ENCODE measurements at regions not wholly inside any gene's neighbourhood (a gene's known extent, or its start where the extent isn't known, plus 50 kb on each side); places are given as distances from the start of the nearest gene placed in this dataset.

DNA sequence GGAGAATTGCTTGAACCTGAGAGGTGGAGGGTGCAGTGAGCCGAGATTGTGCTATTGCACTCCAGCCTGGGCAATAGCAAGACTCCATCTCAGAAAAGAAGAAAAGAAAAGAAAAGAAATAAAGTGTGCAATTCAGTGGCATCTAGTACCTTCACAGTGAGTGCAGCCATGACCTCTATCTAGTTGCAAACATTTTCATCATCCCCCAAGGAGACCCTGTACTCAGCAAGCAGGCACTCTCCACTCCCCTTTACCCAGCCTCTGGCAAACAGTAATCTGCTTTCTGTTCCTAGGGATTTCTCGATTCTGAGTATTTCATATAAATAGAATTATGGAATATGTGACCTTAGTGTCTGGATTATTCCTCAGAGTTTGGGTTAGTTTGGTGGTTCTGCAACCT, 130.4 kb upstream of the ARL4C start:
- TF ChIP-seq, protein P1, sequence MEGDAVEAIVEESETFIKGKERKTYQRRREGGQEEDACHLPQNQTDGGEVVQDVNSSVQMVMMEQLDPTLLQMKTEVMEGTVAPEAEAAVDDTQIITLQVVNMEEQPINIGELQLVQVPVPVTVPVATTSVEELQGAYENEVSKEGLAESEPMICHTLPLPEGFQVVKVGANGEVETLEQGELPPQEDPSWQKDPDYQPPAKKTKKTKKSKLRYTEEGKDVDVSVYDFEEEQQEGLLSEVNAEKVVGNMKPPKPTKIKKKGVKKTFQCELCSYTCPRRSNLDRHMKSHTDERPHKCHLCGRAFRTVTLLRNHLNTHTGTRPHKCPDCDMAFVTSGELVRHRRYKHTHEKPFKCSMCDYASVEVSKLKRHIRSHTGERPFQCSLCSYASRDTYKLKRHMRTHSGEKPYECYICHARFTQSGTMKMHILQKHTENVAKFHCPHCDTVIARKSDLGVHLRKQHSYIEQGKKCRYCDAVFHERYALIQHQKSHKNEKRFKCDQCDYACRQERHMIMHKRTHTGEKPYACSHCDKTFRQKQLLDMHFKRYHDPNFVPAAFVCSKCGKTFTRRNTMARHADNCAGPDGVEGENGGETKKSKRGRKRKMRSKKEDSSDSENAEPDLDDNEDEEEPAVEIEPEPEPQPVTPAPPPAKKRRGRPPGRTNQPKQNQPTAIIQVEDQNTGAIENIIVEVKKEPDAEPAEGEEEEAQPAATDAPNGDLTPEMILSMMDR (IDR thresholded peaks at IDR 0.05; ENCODE audit: insufficient read depth, low read length, poor library complexity, severe bottlenecking): no peak
- DNase-seq (ENCODE audit: low read depth): no peak
- H3K36me3 ChIP-seq (ENCODE audit: control insufficient read depth, insufficient read depth, low read length): no peaks in the 10 kb centered on the region

DNA sequence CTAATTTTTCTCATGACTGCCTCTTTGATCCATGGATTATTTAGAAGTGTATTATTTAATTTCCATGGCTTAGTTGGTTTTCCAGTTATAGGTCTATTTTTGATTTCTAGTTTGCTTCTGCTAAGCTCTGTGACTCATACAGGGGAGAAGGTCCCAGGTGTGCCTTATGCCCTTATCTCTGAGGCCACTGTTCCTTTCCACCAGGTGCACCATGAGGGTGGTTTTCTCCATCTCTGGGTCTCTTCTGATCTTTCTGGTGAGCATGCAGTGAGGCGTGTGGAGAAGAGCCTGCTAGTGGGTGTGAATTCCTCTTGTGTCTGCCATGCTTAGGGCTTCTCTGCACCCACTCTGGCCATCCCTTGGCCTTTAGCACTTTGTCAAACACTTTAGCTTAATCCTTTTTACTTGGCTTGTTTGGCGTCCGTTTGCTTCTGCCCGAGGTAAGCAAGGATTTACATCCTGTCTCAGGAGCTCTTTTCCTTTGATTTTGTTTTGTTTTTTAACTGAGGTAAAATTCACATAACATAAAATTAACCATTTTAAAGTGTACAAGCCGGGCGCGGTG, 129.8 kb upstream of the ARL4C start:
- no peaks in the 10 kb centered on the region for H3K27me3 ChIP-seq (ENCODE audit: control insufficient read depth, insufficient read depth, low read length)
- H3K4me3 ChIP-seq (ENCODE audit: low read depth, low read length): no peak overlapping the region
- no peak for DNase-seq (ENCODE audit: low read depth)
- TF ChIP-seq, protein P1 (IDR thresholded peaks at IDR 0.05; ENCODE audit: insufficient read depth, low read length, poor library complexity, severe bottlenecking): no peak
- no peaks in the 10 kb centered on the region for H3K36me3 ChIP-seq (ENCODE audit: control insufficient read depth, insufficient read depth, low read length)

More for the DNA sequence above, 130.4 kb upstream of the ARL4C start:
- H3K27me3 ChIP-seq (ENCODE audit: control insufficient read depth, insufficient read depth, low read length): no peaks in the 10 kb centered on the region
- H3K4me3 ChIP-seq (ENCODE audit: low read depth, low read length): no peak overlapping the region

DNA sequence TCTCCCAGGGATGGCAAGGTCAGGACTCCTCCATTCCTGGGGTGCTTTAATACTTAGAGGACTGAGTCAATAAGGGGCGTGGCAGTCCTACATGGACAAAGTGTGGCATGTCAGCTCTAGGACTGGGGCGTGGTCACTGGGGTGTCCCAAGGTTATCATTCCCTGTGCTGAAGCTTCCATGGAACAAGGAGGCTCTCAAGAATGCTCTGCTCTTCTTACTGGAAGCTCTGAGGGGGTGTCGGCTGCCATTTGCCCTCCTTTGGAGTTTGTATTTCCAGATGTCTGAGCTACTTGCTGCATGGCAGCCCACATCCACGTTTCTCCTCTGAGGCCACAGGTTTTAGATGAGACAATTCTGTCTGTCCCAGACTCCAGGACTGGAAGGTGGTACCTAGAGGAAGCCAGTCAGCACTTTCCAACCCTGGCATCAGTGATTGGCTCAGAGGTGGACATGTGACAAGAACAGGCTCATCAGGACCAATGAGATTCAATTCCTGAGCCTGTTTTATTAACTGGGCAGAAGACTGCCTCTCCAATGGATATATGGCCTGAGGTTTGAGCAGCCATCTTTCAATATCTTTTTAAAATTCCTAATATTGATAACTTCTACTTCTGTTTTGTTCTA, 128.9 kb upstream of the ARL4C start:
- no peaks in the 10 kb centered on the region for H3K27me3 ChIP-seq (ENCODE audit: control insufficient read depth, insufficient read depth, low read length)
- H3K4me3 ChIP-seq (ENCODE audit: low read depth, low read length): no peak overlapping the region
- no peaks in the 10 kb centered on the region for H3K36me3 ChIP-seq (ENCODE audit: control insufficient read depth, insufficient read depth, low read length)
- no peak for DNase-seq (ENCODE audit: low read depth)
- TF ChIP-seq, protein P1 (IDR thresholded peaks at IDR 0.05; ENCODE audit: insufficient read depth, low read length, poor library complexity, severe bottlenecking): no peak

DNA sequence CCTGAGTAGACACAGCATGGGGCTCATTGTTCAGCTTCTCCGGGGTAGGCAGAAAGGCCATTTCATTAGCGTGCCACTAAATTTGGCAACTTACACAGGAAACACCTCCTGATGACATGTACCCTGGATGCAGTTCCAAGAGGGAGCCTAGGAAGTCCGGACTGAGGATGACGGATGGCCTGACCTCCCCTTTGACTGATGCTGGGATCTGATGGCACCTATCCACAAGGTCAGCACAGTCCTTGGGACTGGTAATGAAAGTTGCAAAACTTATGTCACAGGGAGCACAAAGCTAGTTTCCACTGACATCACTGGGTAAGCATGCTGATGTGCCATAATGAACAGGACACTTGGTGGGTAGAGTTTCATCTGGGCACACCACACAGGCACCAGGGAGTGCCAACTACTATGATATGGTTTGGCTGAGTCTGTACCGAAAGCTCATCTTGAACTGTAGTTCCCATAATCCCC, 126.7 kb upstream of the ARL4C start:
- TF ChIP-seq, protein P1 (IDR thresholded peaks at IDR 0.05; ENCODE audit: insufficient read depth, low read length, poor library complexity, severe bottlenecking): no peak
- DNase-seq (ENCODE audit: low read depth): no peak
- H3K27me3 ChIP-seq (ENCODE audit: control insufficient read depth, insufficient read depth, low read length): no peaks in the 10 kb centered on the region
- no peak overlapping the region for H3K4me3 ChIP-seq (ENCODE audit: low read depth, low read length)
- no peaks in the 10 kb centered on the region for H3K36me3 ChIP-seq (ENCODE audit: control insufficient read depth, insufficient read depth, low read length)

DNA sequence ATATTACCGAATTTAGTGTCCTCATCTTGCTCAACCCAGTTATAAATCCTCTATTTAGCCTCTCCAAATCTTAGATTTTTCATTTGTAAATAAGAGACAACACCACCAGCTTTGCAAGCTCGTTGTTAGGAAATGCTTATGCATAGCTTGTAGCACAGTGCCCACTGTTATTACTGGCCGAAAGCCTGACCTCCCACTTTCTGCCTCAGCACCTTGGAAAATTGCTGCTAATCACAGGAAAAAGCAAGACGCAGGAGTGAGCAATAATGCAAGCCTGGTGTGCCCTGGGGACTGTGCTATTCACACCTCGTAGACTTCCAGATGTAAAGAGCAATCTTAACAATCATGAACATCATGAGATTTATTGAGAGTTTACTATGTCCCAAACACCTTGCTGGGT, 124.2 kb upstream of the ARL4C start:
- H3K4me3 ChIP-seq (ENCODE audit: low read depth, low read length): no peak overlapping the region
- H3K27me3 ChIP-seq (ENCODE audit: control insufficient read depth, insufficient read depth, low read length): no peaks in the 10 kb centered on the region
- DNase-seq (ENCODE audit: low read depth): no peak
- TF ChIP-seq, protein P1 (IDR thresholded peaks at IDR 0.05; ENCODE audit: insufficient read depth, low read length, poor library complexity, severe bottlenecking): no peak
- H3K36me3 ChIP-seq (ENCODE audit: control insufficient read depth, insufficient read depth, low read length): no peaks in the 10 kb centered on the region

DNA sequence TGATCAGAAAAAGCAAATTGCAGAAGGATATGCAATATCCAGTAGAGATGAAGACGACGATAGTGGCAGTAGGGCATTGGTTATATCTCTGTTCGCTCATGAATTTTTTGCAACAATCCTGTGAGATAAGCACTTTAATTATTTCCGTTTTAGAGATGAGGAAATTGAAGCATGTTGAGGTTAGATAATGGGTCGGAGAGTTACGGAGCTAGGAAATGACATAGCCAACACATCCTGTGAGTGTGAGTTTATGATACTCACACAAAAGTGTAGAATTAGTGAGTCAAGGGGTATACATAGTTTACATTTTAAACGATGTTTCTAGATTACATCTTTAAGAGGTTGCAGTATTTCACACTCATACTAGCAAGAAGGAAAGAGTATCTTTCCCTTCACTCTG, 123.1 kb upstream of the ARL4C start:
- TF ChIP-seq, protein P1 (IDR thresholded peaks at IDR 0.05; ENCODE audit: insufficient read depth, low read length, poor library complexity, severe bottlenecking): no peak
- Histone ChIP-seq H3K27me3 (ENCODE audit: control insufficient read depth, insufficient read depth, low read length) (no peaks in the 10 kb centered on the region), H3K36me3 (ENCODE audit: control insufficient read depth, insufficient read depth, low read length) (no peaks in the 10 kb centered on the region), H3K4me3 (ENCODE audit: low read depth, low read length) (no peak overlapping the region)
- no peak for DNase-seq (ENCODE audit: low read depth)
